ENCODE measurements at regions not wholly inside any gene's neighbourhood (a gene's known extent, or its start where the extent isn't known, plus 50 kb on each side); places are given as distances from the start of the nearest gene placed in this dataset.

DNA sequence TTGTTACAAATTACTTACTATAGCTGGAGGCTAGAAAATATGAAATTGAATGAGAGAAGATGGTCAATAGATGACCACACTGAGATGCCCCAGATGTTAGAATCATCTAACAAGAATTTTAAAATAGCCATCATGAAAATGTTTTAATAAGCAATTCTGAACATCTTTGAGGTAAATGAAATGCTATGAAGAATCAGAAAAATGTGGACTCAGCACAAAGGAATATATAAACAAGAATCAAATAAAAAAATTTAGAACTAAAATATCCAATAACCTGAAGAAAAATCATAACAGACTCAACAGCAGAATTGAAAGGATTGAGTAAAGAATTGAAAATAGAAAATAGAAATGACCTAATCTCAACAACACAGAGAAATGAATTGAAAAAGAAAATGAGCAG lies 248.5 kb downstream of the PRDM9 start:
- TF ChIP-seq, protein P1, sequence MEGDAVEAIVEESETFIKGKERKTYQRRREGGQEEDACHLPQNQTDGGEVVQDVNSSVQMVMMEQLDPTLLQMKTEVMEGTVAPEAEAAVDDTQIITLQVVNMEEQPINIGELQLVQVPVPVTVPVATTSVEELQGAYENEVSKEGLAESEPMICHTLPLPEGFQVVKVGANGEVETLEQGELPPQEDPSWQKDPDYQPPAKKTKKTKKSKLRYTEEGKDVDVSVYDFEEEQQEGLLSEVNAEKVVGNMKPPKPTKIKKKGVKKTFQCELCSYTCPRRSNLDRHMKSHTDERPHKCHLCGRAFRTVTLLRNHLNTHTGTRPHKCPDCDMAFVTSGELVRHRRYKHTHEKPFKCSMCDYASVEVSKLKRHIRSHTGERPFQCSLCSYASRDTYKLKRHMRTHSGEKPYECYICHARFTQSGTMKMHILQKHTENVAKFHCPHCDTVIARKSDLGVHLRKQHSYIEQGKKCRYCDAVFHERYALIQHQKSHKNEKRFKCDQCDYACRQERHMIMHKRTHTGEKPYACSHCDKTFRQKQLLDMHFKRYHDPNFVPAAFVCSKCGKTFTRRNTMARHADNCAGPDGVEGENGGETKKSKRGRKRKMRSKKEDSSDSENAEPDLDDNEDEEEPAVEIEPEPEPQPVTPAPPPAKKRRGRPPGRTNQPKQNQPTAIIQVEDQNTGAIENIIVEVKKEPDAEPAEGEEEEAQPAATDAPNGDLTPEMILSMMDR (conservative IDR thresholded peaks at IDR 0.05 in 1 of 2, IDR thresholded peaks at IDR 0.05 in 1 of 2; ENCODE audit: extremely low read depth in 1 of 2, insufficient read depth in 1 of 2, low read depth in 1 of 2, low read length in 2 of 2) = no peak
- TF ChIP-seq EZH2 (IDR thresholded peaks at IDR 0.05; ENCODE audit: borderline replicate concordance, low read length) = no peak

All from mammary epithelial cell (primary cell).